GM12865 (cell line): ENCODE measurements at regions not wholly inside any gene's neighbourhood (a gene's known extent, or its start where the extent isn't known, plus 50 kb on each side); places are given as distances from the start of the nearest gene placed in this dataset.

ENCODE experiments used
- DNase-seq: peaks from one replicate; pipeline ENCODE4 v3.0.0; 2010; ENCODE audit warnings: low read depth
- H3K4me3 ChIP-seq: 2 replicates; pipeline ENCODE4 v1.5.1; 2011; ENCODE audit warnings: mild to moderate bottlenecking, low read depth, low read length, control low read depth
- TF ChIP-seq, protein P1 (sequence below): IDR thresholded peaks from 2 replicates; pipeline ENCODE4 v1.5.1; 2011; ENCODE audit warnings: low read length, control low read depth, low read depth, inconsistent platforms; ENCODE audit not compliant: insufficient read depth; ENCODE audit errors: missing control alignments

DNA sequence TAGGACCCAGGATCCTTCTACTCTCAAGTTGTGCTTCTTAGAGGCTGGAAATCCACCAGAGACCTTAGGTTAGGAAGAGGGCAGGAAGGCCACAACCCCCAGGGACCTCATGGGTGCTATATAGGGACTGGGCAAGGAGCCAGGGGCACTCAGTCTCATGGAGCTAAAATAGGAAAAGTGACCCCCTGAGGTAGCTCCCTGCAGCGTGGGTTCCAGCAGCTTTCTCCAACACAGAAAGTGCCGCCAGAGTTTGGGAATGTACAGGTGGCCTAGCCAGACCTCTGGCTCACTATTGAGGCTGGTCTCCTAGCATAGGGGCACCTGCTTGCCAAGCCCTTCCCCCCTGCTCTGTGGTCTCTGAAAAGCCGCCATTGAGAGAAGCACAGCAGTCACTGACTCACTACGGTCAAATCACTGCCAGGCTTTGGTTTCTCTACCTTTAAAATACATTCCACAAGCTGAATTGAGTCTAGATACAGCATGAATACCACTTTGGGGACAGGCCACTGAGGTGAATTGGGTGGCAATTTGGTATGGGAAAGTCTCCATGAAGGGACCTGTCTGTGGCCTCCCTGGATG, 333.2 kb upstream of the PODXL start:
- H3K4me3 ChIP-seq: no peak overlapping the region
- no peak for DNase-seq
- TF ChIP-seq, protein P1, sequence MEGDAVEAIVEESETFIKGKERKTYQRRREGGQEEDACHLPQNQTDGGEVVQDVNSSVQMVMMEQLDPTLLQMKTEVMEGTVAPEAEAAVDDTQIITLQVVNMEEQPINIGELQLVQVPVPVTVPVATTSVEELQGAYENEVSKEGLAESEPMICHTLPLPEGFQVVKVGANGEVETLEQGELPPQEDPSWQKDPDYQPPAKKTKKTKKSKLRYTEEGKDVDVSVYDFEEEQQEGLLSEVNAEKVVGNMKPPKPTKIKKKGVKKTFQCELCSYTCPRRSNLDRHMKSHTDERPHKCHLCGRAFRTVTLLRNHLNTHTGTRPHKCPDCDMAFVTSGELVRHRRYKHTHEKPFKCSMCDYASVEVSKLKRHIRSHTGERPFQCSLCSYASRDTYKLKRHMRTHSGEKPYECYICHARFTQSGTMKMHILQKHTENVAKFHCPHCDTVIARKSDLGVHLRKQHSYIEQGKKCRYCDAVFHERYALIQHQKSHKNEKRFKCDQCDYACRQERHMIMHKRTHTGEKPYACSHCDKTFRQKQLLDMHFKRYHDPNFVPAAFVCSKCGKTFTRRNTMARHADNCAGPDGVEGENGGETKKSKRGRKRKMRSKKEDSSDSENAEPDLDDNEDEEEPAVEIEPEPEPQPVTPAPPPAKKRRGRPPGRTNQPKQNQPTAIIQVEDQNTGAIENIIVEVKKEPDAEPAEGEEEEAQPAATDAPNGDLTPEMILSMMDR: no peak

DNA sequence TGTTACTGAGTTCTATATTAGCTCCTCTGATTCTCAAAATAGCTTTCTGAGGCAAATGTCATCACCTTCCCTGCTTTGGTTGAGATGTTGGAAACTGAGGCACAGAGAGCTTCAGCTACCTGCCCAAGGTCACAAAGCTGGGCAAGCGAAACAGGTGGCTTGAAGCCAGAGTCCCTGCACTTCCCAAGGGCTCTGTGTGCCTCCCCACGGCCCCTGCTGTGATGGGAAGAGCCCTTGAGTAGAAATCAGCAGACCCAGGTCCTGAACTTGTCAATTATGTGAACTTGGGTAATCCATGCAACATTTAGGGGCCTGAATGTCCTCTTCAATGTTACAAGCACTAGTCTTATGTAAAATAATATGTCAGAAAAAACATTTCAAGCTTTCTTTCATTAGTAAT, 327.3 kb upstream of the PODXL start:
- TF ChIP-seq, protein P1: no peak
- no peak overlapping the region for H3K4me3 ChIP-seq
- no peak for DNase-seq

DNA sequence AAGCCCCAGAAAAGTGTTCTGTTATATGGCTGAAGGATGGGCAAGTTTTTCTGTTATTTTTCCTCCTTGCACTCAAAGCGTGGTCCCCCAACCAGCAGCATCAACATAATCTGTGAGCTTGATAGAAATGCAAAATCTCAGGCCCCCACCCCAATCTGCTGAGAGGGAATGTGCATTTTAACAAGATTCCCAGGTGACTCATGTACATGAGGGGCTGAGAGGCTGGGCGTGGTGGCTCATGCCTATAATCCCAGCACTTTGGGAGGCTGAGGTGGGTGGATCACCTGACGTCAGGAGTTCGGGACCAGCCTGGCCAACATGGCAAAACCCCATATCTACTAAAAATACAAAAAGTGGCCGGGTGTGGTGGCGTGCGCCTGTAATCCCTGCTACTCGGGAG, 326.8 kb upstream of the PODXL start:
- DNase-seq: no peak
- TF ChIP-seq, protein P1: no peak
- no peak overlapping the region for H3K4me3 ChIP-seq

DNA sequence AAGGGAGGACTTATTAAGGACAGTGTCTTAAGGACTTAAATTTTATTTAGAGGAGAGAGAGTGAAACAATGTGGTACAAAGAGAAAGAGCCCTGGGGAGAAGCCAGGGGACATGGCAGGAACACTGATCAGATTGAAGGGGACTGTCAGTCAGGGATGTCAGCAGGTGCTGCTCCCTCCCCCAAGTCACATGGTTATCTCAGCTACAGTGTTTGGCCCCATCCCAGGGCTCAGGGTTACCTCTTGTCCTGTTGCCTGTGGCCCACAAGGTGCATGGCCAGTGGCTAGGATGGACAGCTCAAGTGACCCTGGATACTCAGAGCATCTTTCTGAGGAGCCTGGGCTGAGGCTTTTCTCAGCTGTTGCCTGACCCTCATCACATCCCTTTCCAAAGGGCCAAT, 325.9 kb upstream of the PODXL start:
- no peak for DNase-seq
- TF ChIP-seq, protein P1: no peak

DNA sequence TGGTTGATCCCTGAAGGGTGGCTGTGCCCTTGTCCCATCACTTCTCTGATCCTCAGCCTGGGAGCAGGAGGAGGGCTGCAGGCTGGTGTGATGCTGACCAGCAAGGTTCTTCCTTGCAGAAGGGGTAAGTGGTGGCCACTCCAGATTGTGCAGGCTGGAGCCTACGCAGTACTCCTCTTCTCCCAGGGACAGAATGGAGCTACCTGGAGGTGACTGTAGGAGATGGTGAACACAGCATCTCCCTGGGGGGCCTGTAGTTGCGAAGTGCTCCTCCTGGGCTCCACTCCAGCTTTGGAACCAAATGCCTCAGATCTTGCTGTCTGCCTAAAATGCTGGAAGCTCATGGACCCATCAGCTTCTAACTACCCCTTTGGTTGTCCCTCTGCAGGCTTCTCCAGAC, 323.6 kb upstream of the PODXL start:
- TF ChIP-seq, protein P1: no peak
- DNase-seq: no peak
- no peak overlapping the region for H3K4me3 ChIP-seq

More for the DNA sequence above, 325.9 kb upstream of the PODXL start:
- no peak overlapping the region for H3K4me3 ChIP-seq

DNA sequence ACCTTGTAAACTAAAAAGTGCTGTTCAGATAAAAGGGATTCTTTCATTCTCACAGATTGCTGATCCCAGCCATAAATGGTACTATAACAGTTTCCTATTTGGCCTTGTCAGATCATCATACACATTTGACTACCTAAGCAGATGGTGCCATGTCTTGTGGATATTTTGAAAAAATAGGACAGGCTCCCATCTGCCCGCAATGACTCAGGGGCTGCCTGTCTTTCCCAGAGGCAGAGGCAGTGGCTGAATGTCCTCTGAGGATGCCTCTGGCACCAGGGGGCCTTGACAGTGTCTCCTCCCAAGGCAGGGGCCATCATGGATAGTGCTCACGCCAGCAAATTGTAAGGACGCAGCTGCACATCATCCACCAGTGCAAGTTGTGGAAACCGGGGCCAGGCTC, 323.0 kb upstream of the PODXL start:
- no peak for DNase-seq
- TF ChIP-seq, protein P1: no peak
- no peak overlapping the region for H3K4me3 ChIP-seq

DNA sequence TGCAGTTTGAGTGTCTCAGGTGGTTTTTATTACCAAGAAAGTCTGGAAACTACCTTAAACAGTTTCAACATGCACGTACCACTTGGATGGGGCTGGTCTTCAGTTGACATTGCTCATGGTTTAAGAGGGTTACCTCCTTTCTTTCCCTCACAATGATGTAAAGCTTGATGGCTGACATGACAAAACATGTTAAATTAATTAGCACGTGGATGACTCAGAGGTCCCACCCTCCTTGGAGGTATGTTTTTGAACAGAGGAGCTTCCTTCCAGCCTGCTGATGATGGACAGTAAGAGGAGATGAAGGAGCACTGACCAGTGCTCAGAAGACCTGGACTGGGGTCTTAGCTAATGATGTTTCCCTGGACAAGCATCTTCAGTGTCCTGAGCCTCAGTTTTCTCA, 322.3 kb upstream of the PODXL start:
- TF ChIP-seq, protein P1: no peak
- H3K4me3 ChIP-seq: no peak overlapping the region
- no peak for DNase-seq
